ENCODE measurements at regions not wholly inside any gene's neighbourhood (a gene's known extent, or its start where the extent isn't known, plus 50 kb on each side); places are given as distances from the start of the nearest gene placed in this dataset.

- no peak for TF ChIP-seq CTCF (IDR thresholded peaks at IDR 0.05 in 8 of 11, conservative IDR thresholded peaks at IDR 0.05 in 3 of 11)
- TF ChIP-seq POLR2A (IDR thresholded peaks at IDR 0.05), result no peak
Measured at GRCh38 chr14:41257476-41257875, 349.2 kb upstream of the LRFN5 start.
